Activated naive CD8-positive, alpha-beta T cell treated with anti-CD3 and anti-CD28 coated beads, Interleukin-2, amount 50 U/mL, for 24 hours (primary cell): ENCODE measurements at regions not wholly inside any gene's neighbourhood (a gene's known extent, or its start where the extent isn't known, plus 50 kb on each side); places are given as distances from the start of the nearest gene placed in this dataset.
"Not testable (repeated sequence)": the region's sequence is repeated elsewhere in the genome, so short reads cannot be mapped to it uniquely, and the experiment has no call there.

ENCODE experiments used
- ATAC-seq: fragments of 150-1000 bp; cut with Tn5 transposase; one replicate; pipeline ENCODE4 v1.10.0; 2021
- DNase-seq: peaks from one replicate; pipeline ENCODE4 v3.0.0; 2021
- H3K27ac Mint-ChIP-seq: one replicate; pipeline ENCODE4 v1.8.0; 2021; ENCODE audit warnings: mild to moderate bottlenecking, mixed read lengths
- H3K27me3 Mint-ChIP-seq: one replicate; pipeline ENCODE4 v1.8.0; 2021; ENCODE audit warnings: mixed read lengths
- H3K36me3 Mint-ChIP-seq: one replicate; pipeline ENCODE4 v1.8.0; 2021; ENCODE audit warnings: low read depth, mixed read lengths
- H3K4me1 Mint-ChIP-seq: one replicate; pipeline ENCODE4 v1.8.0; 2021; ENCODE audit warnings: mixed read lengths
- H3K4me3 Mint-ChIP-seq: one replicate; pipeline ENCODE4 v1.8.0; 2021; ENCODE audit warnings: mild to moderate bottlenecking, moderate library complexity, mixed read lengths
- H3K9me3 Mint-ChIP-seq: one replicate; pipeline ENCODE4 v1.8.0; 2021; ENCODE audit warnings: mixed read lengths

DNA sequence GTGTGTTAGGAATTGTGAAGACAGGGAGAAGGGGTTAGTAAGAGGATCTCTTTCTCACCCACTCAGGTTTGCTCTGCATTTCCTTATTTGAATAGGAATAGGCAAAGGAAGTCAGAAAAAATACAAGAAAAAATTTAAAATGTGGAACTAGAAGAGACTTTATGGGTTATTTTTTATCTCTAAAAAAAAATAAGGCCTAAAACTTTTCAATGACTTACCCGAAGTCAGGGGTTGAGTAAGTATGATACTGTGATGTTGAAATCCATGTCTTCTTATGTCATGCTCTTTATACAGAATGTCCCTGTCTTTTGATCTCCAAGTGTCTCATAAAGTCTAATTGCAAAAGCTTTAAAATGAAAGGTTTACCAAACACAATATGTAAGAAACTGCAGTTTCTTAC lies 148.3 kb upstream of the PIK3R1 start:
- peaks cover 12% of the 10 kb centered on the region for H3K9me3 Mint-ChIP-seq
- DNase-seq: no peak
- H3K36me3 Mint-ChIP-seq: peaks cover 3% of the 10 kb centered on the region
- no peak overlapping the region for H3K4me3 Mint-ChIP-seq
- H3K4me1 Mint-ChIP-seq: peaks cover 16% of the 10 kb centered on the region
- ATAC-seq: no peak
- no peak overlapping the region for H3K27ac Mint-ChIP-seq
- peaks cover 1% of the 10 kb centered on the region for H3K27me3 Mint-ChIP-seq

DNA sequence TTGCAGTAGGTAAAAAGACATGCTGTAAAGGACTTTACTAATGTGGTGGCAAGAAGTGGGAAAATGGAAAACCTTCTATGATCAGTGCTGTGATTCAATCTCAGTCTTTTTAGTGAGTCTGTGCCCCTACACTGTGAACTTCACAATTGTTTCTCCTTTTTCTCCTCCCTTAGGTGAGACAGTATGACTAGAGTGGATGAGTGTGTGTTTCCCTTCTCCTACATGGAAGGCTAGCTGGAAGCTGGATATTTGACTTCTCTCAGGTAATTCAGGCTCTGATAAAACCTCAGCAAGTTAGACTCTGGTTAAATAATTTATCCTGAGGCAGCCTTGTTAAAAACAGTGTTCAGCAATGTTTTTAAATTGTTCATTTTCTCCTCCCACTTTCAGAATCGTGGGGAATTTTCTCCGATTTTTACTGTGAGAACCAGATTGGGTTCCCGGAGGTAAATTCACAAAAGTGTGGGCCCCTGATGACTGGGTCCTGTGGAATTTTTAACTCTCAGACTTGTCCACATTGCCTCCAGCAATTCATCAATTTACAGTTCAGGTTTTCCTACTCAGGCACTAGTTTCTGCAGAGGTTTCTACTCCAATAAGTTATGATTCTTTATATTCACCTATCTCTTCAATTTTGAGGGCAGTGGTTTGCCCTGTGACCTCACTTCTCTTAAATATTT lies 149.1 kb upstream of the PIK3R1 start:
- ATAC-seq (no peak), DNase-seq (no peak)
- Mint-ChIP-seq H3K27ac (no peak overlapping the region), H3K4me3 (no peak overlapping the region), H3K4me1 (peaks cover 12% of the 10 kb centered on the region), H3K9me3 (peaks cover 19% of the 10 kb centered on the region), H3K27me3 (peaks cover 1% of the 10 kb centered on the region), H3K36me3 (peaks cover 3% of the 10 kb centered on the region)

DNA sequence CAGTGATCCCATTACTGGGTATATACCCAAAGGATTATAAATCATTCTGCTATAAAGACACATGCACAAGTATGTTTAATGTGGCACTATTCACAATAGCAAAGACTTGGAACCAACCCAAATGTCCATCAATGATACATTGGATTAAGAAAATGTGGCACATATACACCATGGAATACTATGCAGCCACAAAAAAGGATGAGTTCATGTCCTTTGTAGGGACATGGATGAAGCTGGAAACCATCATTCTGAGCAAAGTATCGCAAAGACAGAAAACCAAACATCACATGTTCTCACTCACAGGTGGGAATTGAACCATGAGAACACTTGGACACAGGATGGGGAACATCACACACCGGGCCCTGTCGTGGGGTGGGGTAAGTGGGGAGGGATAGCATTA lies 150.2 kb upstream of the PIK3R1 start:
- not testable (repeated sequence) for H3K4me3 Mint-ChIP-seq, H3K4me1 Mint-ChIP-seq, H3K27me3 Mint-ChIP-seq, H3K36me3 Mint-ChIP-seq, H3K27ac Mint-ChIP-seq, DNase-seq, ATAC-seq
- peaks cover 26% of the 10 kb centered on the region for H3K9me3 Mint-ChIP-seq

DNA sequence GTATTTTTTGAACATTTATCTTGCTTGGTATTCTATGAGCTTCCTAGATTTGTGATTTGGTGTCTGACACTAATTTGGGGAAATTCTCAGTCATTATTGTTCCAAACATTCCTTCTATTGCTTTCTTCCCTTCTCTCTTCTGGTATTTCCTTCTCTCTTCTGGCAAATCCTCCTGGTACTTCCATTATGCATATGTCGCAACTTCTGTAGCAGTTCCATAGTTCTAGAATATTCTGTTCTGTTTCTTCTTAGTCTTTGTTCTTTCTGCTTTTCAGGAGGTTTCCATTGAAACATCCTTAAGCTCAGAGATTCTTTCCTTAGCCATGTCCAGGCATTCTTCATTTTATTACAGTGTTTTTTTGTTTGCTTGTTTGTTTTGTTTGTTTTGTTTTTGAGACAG lies 155.2 kb upstream of the PIK3R1 start:
- Mint-ChIP-seq H3K4me3 (no peak overlapping the region), H3K9me3 (peaks cover 20% of the 10 kb centered on the region), H3K27ac (no peak overlapping the region), H3K36me3 (peaks cover 6% of the 10 kb centered on the region), H3K4me1 (no peaks in the 10 kb centered on the region), H3K27me3 (peaks cover 7% of the 10 kb centered on the region)
- ATAC-seq: no peak
- DNase-seq: no peak

DNA sequence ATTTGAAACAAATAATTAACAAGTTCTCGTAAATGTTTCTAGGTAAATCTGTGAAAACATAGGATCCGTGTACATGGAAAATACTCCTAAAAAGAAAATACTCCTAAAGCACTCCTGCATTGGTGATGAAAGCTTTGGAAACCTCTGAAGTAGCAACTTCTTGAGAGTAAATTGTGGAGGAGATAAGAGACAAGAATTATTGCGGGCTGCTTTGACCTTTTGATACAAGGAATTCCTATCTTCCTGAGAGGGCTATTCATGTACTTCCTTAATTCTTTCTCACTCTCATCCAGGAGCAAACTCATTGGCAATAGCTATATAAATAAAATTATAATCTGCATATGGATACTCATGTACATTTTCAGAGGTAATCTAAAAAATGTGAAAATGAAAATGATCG lies 158.4 kb upstream of the PIK3R1 start:
- H3K4me1 Mint-ChIP-seq: no peaks in the 10 kb centered on the region
- H3K27me3 Mint-ChIP-seq: peaks cover 5% of the 10 kb centered on the region
- DNase-seq: no peak
- no peak overlapping the region for H3K4me3 Mint-ChIP-seq
- H3K27ac Mint-ChIP-seq: no peak overlapping the region
- peaks cover 3% of the 10 kb centered on the region for H3K36me3 Mint-ChIP-seq
- no peak for ATAC-seq
- H3K9me3 Mint-ChIP-seq: peaks cover 12% of the 10 kb centered on the region

DNA sequence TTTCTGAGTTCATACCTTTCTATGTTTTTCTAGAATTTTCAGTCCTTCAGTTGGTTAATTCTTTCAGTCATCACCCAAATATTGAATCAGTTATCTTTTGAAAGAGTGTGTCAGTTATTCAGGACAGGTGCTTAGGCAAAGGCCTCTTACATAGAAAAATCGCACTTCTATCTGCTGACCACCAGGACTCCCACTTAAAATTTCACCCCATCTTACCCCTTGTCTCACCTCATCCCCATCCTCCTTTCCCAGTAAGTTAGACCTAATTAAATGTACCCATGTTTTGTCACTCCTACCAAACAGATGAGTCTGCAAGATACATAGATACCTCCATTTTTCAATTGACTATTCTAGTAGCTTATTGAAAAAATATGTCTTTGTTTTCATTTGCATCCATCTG lies 159.9 kb upstream of the PIK3R1 start:
- Mint-ChIP-seq H3K4me3 (no peak overlapping the region), H3K27me3 (peaks cover 10% of the 10 kb centered on the region), H3K4me1 (no peaks in the 10 kb centered on the region), H3K36me3 (no peaks in the 10 kb centered on the region), H3K9me3 (peaks cover 5% of the 10 kb centered on the region), H3K27ac (no peak overlapping the region)
- DNase-seq (no peak), ATAC-seq (no peak)

DNA sequence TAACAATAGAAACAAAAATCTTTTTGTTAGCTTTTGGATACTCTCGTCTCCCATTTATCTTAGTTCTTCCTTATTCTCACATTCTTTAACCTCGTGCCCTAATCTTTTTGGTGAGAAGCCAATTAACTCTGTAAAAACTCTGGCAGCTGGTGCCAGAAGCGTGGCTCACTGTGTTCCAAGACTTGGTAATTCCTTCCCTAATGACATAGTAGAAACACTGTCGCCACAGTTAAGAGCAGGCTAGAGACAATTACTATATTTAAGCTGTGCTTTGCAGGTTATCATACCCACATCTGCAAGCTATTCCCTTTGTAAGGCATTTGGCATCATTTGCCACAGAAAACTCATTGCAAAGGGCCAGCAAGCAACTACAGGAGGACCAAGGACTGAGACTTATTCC lies 160.9 kb upstream of the PIK3R1 start:
- DNase-seq (no peak), ATAC-seq (no peak)
- peaks cover 6% of the 10 kb centered on the region for H3K27me3 Mint-ChIP-seq
- no peaks in the 10 kb centered on the region for H3K4me1 Mint-ChIP-seq
- H3K27ac Mint-ChIP-seq: no peak overlapping the region
- H3K36me3 Mint-ChIP-seq: no peaks in the 10 kb centered on the region
- H3K4me3 Mint-ChIP-seq: no peak overlapping the region
- peaks cover 5% of the 10 kb centered on the region for H3K9me3 Mint-ChIP-seq

DNA sequence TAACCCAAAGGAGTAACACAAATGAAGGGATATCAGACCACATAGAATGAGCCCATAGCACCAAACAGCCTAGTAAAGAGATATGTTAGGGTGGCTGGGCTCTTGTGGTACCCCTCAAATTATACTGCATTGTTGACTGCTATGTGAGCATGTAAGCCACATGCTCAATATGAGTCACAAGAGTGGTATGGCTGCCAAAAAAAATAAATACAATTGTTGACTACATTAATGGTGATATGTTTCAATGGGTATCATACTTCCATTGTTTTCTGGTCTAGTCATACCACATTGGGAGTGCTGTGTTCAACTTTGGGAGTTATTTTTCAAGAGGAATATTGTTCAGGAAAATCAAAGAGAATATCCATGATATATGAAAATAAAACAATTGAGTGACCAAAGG lies 162.4 kb upstream of the PIK3R1 start:
- H3K4me1 Mint-ChIP-seq: no peaks in the 10 kb centered on the region
- no peaks in the 10 kb centered on the region for H3K36me3 Mint-ChIP-seq
- DNase-seq: no peak
- ATAC-seq: no peak
- H3K27ac Mint-ChIP-seq: no peak overlapping the region
- no peak overlapping the region for H3K4me3 Mint-ChIP-seq
- peaks cover 6% of the 10 kb centered on the region for H3K27me3 Mint-ChIP-seq
- H3K9me3 Mint-ChIP-seq: peaks cover 13% of the 10 kb centered on the region

DNA sequence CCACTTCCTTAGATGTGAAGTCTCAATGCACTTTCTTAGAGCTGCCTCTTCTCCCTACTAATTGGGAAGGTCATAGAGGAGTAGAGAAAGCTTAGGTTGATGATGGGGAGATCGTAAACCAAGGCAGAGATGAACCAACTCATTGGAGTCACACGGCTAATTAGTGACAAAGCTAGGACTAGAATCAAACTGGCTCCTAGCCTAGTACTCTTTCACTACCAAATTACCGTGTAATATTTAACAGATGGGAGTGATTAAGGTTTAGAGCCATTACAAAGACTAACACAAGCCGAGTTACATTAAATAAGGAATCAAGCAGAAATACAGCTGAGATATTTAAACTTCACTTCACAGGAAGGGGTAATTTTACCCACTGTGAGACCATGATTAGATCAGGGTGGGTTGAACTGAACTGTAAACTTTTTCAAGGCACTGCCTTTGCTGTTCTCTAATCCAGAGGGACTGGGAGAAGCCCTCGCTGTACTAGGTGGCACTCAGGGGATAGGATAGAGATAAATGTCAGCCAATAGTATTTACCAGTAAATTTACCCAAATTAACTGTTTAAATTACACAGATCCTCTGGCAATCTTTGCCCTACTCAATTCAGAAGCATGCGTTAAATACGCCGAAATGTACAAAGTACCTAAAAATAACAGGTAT lies 166.4 kb upstream of the PIK3R1 start:
- DNase-seq (no peak), ATAC-seq (no peak)
- H3K36me3 Mint-ChIP-seq: no peaks in the 10 kb centered on the region
- H3K27ac Mint-ChIP-seq: no peak overlapping the region
- no peaks in the 10 kb centered on the region for H3K4me1 Mint-ChIP-seq
- no peak overlapping the region for H3K4me3 Mint-ChIP-seq
- H3K9me3 Mint-ChIP-seq: peaks cover 25% of the 10 kb centered on the region
- peaks cover 8% of the 10 kb centered on the region for H3K27me3 Mint-ChIP-seq

DNA sequence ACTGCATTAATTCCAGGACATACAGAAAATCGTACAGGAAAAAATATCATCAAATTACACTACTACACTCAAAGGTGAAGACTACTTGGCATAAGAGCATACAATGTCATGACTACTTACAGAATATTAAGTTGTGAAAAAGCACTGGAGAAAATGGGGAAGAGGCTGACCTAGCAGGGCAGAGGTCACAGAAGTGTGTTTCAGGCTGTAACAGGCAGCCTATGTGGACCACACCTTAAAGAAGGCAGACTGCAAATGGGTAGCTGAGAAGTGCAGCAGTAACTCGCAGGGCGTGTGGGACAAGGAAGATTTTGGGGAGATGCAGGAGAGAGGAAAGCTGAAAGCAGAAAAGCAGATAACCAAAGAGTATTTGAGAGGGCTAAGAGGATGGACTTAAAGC lies 167.0 kb upstream of the PIK3R1 start:
- no peaks in the 10 kb centered on the region for H3K4me1 Mint-ChIP-seq
- ATAC-seq: no peak
- peaks cover 25% of the 10 kb centered on the region for H3K9me3 Mint-ChIP-seq
- H3K27ac Mint-ChIP-seq: no peak overlapping the region
- no peak for DNase-seq
- no peak overlapping the region for H3K4me3 Mint-ChIP-seq
- H3K27me3 Mint-ChIP-seq: peaks cover 8% of the 10 kb centered on the region
- no peaks in the 10 kb centered on the region for H3K36me3 Mint-ChIP-seq

DNA sequence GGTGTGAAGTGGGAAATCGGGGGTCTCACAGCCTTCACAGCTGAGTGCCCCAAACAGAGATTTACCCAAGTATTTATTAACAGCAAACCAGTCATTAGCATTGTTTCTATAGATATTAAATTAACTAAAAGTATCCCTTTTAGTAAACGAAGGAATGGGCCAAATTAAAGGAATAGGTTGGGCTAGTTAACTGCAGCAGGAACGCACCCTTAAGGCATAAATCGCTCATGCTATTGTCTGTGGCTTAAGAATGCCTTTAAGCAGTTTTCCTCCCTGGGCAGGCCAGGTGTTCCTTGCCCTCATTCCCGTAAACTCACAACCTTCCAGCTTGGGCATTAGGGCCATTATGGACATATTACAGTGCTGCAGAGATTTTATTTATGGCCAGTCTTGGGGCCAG lies 167.5 kb upstream of the PIK3R1 start:
- not testable (repeated sequence) for DNase-seq, ATAC-seq

DNA sequence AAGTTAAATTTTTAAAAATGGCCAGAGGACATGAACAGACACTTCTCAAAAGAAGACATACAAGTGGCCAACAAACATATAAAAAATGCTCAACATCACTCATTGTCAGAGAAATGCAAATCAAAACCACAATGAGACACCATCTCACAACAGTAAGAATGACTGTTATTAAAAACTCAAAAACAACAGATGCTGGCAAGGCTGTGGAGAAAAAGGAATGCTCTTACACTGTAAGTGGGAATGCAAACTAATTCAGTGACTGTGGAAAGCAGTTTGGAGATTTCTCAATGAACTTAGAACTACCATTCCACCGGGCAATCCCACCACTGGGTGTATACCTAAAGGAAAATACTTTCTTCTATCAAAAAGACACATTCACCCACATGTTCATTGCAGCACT lies 168.5 kb upstream of the PIK3R1 start:
- H3K4me3 Mint-ChIP-seq: no peak overlapping the region
- H3K27me3 Mint-ChIP-seq: peaks cover 8% of the 10 kb centered on the region
- no peak for DNase-seq
- H3K27ac Mint-ChIP-seq: no peak overlapping the region
- H3K9me3 Mint-ChIP-seq: peaks cover 25% of the 10 kb centered on the region
- H3K4me1 Mint-ChIP-seq: no peaks in the 10 kb centered on the region
- no peaks in the 10 kb centered on the region for H3K36me3 Mint-ChIP-seq
- ATAC-seq: no peak

More for the DNA sequence above, 167.5 kb upstream of the PIK3R1 start:
- not testable (repeated sequence) for H3K4me3 Mint-ChIP-seq, H3K36me3 Mint-ChIP-seq, H3K4me1 Mint-ChIP-seq, H3K27ac Mint-ChIP-seq, H3K27me3 Mint-ChIP-seq
- peaks cover 25% of the 10 kb centered on the region for H3K9me3 Mint-ChIP-seq

DNA sequence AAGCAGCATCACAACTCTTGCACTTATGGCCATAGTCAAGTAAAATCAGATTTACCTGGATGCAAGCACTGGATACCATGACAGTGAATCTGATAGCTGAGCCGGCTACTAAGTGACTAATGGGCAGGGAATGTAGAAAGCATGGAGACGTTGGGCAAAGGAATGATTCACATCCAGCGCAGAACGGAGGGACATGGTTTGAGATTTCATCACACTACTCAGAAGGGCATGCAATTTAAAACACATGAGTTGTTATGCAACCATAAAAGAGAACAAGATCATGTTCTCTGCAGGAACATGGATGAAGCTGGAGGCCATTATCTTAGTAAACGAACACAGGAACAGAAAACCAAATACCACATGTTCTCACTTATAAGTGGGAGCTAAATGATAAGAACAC lies 169.1 kb upstream of the PIK3R1 start:
- Mint-ChIP-seq H3K27me3 (peaks cover 2% of the 10 kb centered on the region), H3K4me3 (no peak overlapping the region), H3K27ac (no peak overlapping the region), H3K9me3 (peaks cover 20% of the 10 kb centered on the region), H3K4me1 (peaks cover 3% of the 10 kb centered on the region), H3K36me3 (no peaks in the 10 kb centered on the region)
- ATAC-seq (no peak), DNase-seq (no peak)

DNA sequence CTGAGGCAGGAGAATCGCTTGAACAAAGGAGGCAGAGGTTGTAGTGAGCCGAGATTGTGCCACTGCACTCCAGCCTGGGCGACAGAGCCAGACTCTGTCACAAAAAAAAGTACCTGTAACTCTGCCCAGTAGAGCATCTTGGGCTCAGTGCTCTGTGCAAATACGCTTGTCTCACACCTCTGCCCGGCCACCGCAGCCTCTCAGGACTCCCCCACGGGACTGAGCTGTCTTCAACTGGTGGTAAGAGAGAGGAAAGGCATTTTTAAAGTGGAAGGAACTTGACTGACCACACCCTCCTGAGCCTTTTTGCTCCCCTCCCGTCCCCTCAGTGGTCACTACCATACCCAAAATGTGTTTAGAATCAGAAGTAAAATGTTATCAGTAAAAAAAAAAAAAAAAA lies 174.3 kb upstream of the PIK3R1 start:
- peaks cover 2% of the 10 kb centered on the region for H3K27me3 Mint-ChIP-seq
- no peaks in the 10 kb centered on the region for H3K36me3 Mint-ChIP-seq
- no peak for ATAC-seq
- no peak overlapping the region for H3K4me3 Mint-ChIP-seq
- peaks cover 3% of the 10 kb centered on the region for H3K4me1 Mint-ChIP-seq
- no peak overlapping the region for H3K27ac Mint-ChIP-seq
- peak; percentile 4 for DNase-seq
- H3K9me3 Mint-ChIP-seq: peaks cover under 1% of the 10 kb centered on the region

DNA sequence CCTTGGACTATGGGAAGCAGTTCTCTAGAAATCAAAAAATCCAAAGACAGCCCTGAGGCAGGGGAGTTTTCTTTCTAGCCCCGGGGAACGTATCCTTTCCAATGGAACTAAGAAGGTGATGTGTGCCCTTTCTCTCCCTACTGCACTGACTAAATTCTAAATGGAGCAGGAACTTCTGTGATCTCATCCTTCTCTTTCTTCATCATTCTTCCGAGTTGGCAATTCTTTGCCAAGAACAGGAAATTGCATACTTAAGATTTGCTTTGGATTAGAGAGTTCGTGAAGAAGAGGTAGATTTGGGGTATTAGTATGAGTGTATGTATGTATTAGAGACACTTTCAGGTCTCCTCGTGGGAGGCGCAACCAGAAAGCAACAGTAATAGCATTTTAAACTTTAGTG lies 178.0 kb upstream of the PIK3R1 start:
- ATAC-seq: no peak
- H3K27ac Mint-ChIP-seq: no peak overlapping the region

More for the DNA sequence above, 178.0 kb upstream of the PIK3R1 start:
- Mint-ChIP-seq H3K4me3 (no peak overlapping the region), H3K27me3 (peaks cover 2% of the 10 kb centered on the region), H3K4me1 (peaks cover 3% of the 10 kb centered on the region), H3K36me3 (no peaks in the 10 kb centered on the region), H3K9me3 (no peaks in the 10 kb centered on the region)
- DNase-seq: no peak
